PC-3 (cell line): ENCODE measurements at regions not wholly inside any gene's neighbourhood (a gene's known extent, or its start where the extent isn't known, plus 50 kb on each side); places are given as distances from the start of the nearest gene placed in this dataset.

Experiments
- ATAC-seq: fragments of 200-7000 bp; cut with Tn5 transposase; 2 replicates; pipeline ENCODE4 v1.9.1; 2020; ENCODE audit warnings: mild to moderate bottlenecking, moderate library complexity
- BruUV-seq: library from RNA; stranded (reverse); fragments of 400-500 nt; replicated peaks from 2 replicates; lab custom pipeline; 2021; lab: Mats Ljungman, UMichigan
- CTCF ChIA-PET: fragments of 300-600 bp; sonication (Branson Sonifier 250); formaldehyde crosslinking; loops from one replicate; lab custom pipeline; 2022; ENCODE audit warnings: antibody characterized with exemption; lab: Charles Lee
- POLR2A ChIA-PET: fragments of 300-600 bp; sonication (Branson Sonifier 250); formaldehyde crosslinking; loops from one replicate; lab custom pipeline; 2022; ENCODE audit warnings: antibody characterized with exemption; ENCODE audit not compliant: unreplicated experiment; lab: Charles Lee
- DNase-seq: peaks from one replicate; pipeline ENCODE4 v3.0.0-alpha.2; 2015
- H2AFZ ChIP-seq: fragments of 300-600 bp; sonication (generic); 2 replicates; pipeline ENCODE4 v1.6.0; 2016; ENCODE audit warnings: antibody characterized with exemption, low read length
- H3F3A ChIP-seq: fragments of 300-600 bp; sonication (generic); one replicate; pipeline ENCODE4 v1.6.0; 2017; ENCODE audit warnings: antibody characterized with exemption, low read length, control low read depth, mild to moderate bottlenecking; ENCODE audit not compliant: unreplicated experiment
- H3K27ac ChIP-seq: fragments of 300-600 bp; sonication (generic); 2 replicates; pipeline ENCODE4 v1.5.1; 2016; ENCODE audit warnings: mild to moderate bottlenecking, low read length
- H3K27me3 ChIP-seq: fragments of 300-600 bp; sonication (generic); 2 replicates; pipeline ENCODE4 v1.6.1; 2016; ENCODE audit warnings: low read length, mixed read lengths
- H3K36me3 ChIP-seq: fragments of 300-600 bp; sonication (generic); 2 replicates; pipeline ENCODE4 v1.6.1; 2016; ENCODE audit warnings: low read depth, mixed run types, low read length, mixed read lengths
- H3K4me1 ChIP-seq: fragments of 300-600 bp; sonication (generic); 2 replicates; pipeline ENCODE4 v1.5.1; 2016; ENCODE audit warnings: low read length; ENCODE audit not compliant: insufficient read depth
- H3K4me2 ChIP-seq: fragments of 300-600 bp; sonication (generic); 2 replicates; pipeline ENCODE4 v1.6.0; 2016; ENCODE audit warnings: low read length
- H3K4me3 ChIP-seq: fragments of 300-600 bp; sonication (generic); 2 replicates; pipeline ENCODE4 v1.5.1; 2016; ENCODE audit warnings: mild to moderate bottlenecking, low read length, mixed read lengths
- H3K79me2 ChIP-seq: fragments of 300-600 bp; sonication (generic); 2 replicates; pipeline ENCODE4 v1.6.1; 2017; ENCODE audit warnings: low read length, mixed read lengths
- H3K9ac ChIP-seq: fragments of 300-600 bp; sonication (generic); 2 replicates; pipeline ENCODE4 v1.6.0; 2016; ENCODE audit warnings: mild to moderate bottlenecking, low read length
- H3K9me2 ChIP-seq: fragments of 300-600 bp; sonication (generic); replicated peaks from 2 replicates; pipeline ENCODE4 v1.6.1; 2016; ENCODE audit warnings: mixed run types, low read length, mixed read lengths
- H3K9me3 ChIP-seq: fragments of 300-600 bp; sonication (generic); 2 replicates; pipeline ENCODE4 v1.6.1; 2016; ENCODE audit warnings: low read length, mixed read lengths
- H4K20me1 ChIP-seq: fragments of 300-600 bp; sonication (generic); 2 replicates; pipeline ENCODE4 v1.6.1; 2016; ENCODE audit warnings: low read length, mixed read lengths
- CTCF ChIP-seq: fragments of 300-600 bp; sonication (generic); conservative IDR thresholded peaks from 2 replicates; pipeline ENCODE4 v1.5.1; 2017; ENCODE audit warnings: antibody characterized with exemption, low read depth, mild to moderate bottlenecking, low read length
- EZH2 ChIP-seq: fragments of 300-600 bp; sonication (generic); IDR thresholded peaks from one replicate; pipeline ENCODE4 v1.6.1; 2017; ENCODE audit warnings: antibody characterized with exemption, mild to moderate bottlenecking, low read length; ENCODE audit not compliant: unreplicated experiment
- EZH2phosphoT487 ChIP-seq: fragments of 300-600 bp; sonication (generic); IDR thresholded peaks from 2 replicates; pipeline ENCODE4 v1.6.1; 2018; ENCODE audit warnings: mild to moderate bottlenecking, antibody characterized with exemption, low read length, borderline replicate concordance
- intact Hi-C: fragments of 100-400 bp; cut with micrococcal nuclease; formaldehyde crosslinking; loops from 2 replicates; pipeline ENCODE4 v1.9.0; 2023

DNA sequence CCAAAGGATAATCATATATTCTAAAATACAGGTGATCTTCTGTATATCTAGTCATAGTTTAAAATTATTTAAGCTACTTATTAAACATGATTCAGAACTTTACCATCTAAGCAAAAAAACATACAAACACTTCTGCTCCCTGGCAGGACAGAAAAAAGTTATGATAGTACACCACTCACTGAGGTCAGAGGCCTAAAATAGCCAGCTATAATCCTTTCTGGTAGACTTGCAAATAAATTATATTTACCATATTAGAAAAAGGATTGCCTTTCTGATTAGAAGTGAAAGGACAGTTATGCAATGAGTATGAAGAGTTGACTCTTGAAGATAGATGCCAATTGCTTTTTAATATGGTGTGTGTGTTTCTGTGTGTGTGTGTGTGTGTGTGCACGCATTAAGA lies 207.4 kb downstream of the BMP2 start:
- Histone ChIP-seq H3K27me3 (no peaks in the 10 kb centered on the region), H3K4me3 (no peak overlapping the region), H3K36me3 (no peaks in the 10 kb centered on the region), H3F3A (no peaks in the 10 kb centered on the region), H4K20me1 (no peaks in the 10 kb centered on the region), H3K27ac (no peak overlapping the region), H3K4me1 (no peaks in the 10 kb centered on the region), H3K4me2 (no peak overlapping the region), H2AFZ (no peak overlapping the region), H3K9ac (no peak overlapping the region), H3K9me3 (no peaks in the 10 kb centered on the region), H3K9me2 (no peaks in the 10 kb centered on the region), H3K79me2 (no peaks in the 10 kb centered on the region)
- TF ChIP-seq CTCF: no peak
- no peak for TF ChIP-seq EZH2phosphoT487
- ChIA-PET CTCF (no interaction called here), POLR2A (no interaction called here)
- ATAC-seq (no peak), DNase-seq (no peak)
- BruUV-seq: no TSS peak
- intact Hi-C loops: no loop called here

- Histone ChIP-seq H2AFZ (no peak overlapping the region), H3K4me2 (no peak overlapping the region), H3F3A (no peaks in the 10 kb centered on the region), H3K9me2 (no peaks in the 10 kb centered on the region), H4K20me1 (no peaks in the 10 kb centered on the region), H3K27ac (no peak overlapping the region), H3K36me3 (no peaks in the 10 kb centered on the region), H3K27me3 (no peaks in the 10 kb centered on the region), H3K79me2 (no peaks in the 10 kb centered on the region), H3K4me3 (no peak overlapping the region), H3K4me1 (no peaks in the 10 kb centered on the region), H3K9ac (no peak overlapping the region), H3K9me3 (no peaks in the 10 kb centered on the region)
- TF ChIP-seq CTCF (no peak), EZH2phosphoT487 (no peak), EZH2 (no peak)
- ChIA-PET CTCF (no interaction called here), POLR2A (no interaction called here)
- intact Hi-C loops: no loop called here
- BruUV-seq: no TSS peak
- DNase-seq: no peak
- no peak for ATAC-seq
Observed at GRCh38 chr20:6975311-6975710, 207.8 kb downstream of the BMP2 start.

GRCh38 chr20:6976106-6976900 lies 208.8 kb downstream of the BMP2 start:
- ATAC-seq (no peak), DNase-seq (peak; percentile 31)
- no peak overlapping the region for H3K4me3 ChIP-seq
- BruUV-seq: no TSS peak
- no peak for TF ChIP-seq EZH2
- peak; percentile 31; the same call in 1 of the 2 replicates for TF ChIP-seq CTCF
- H3K79me2 ChIP-seq: no peaks in the 10 kb centered on the region
- H3K27me3 ChIP-seq: no peaks in the 10 kb centered on the region
- H3K4me2 ChIP-seq: no peak overlapping the region
- POLR2A ChIA-PET: no interaction called here
- no peak overlapping the region for H3K27ac ChIP-seq
- intact Hi-C loops: no loop called here
- no peaks in the 10 kb centered on the region for H3K9me3 ChIP-seq
- H2AFZ ChIP-seq: no peak overlapping the region
- no peaks in the 10 kb centered on the region for H4K20me1 ChIP-seq
- H3K9me2 ChIP-seq: no peaks in the 10 kb centered on the region
- H3K9ac ChIP-seq: no peak overlapping the region
- no peaks in the 10 kb centered on the region for H3F3A ChIP-seq
- H3K4me1 ChIP-seq: no peaks in the 10 kb centered on the region
- CTCF ChIA-PET: interaction anchor here (0.5 kb wide), 1 partner anchor 965 kb away, joined by 5 read pairs; no protein-coding TSS in a partner anchor
- no peaks in the 10 kb centered on the region for H3K36me3 ChIP-seq
